Suprapubic skin (tissue), 3 donors: ENCODE measurements at regions not wholly inside any gene's neighbourhood (a gene's known extent, or its start where the extent isn't known, plus 50 kb on each side); places are given as distances from the start of the nearest gene placed in this dataset.

Experiments used
- EP300 ChIP-seq: sonication (generic); formaldehyde crosslinking; IDR thresholded peaks from one replicate; pipeline ENCODE4 v1.6.1; 2017; ENCODE audit warnings: antibody characterized with exemption
- POLR2A ChIP-seq, 2 donors: fragments of 450-650 bp; IDR thresholded peaks; one replicate each; pipeline ENCODE4 v1.6.1; 2017; ENCODE audit warnings: antibody characterized with exemption in 2 of 2, mild to moderate bottlenecking in 2 of 2, moderate library complexity in 2 of 2
- TF ChIP-seq, protein P1 (sequence below), 2 donors: fragments of 200-600 bp in 1 of 2; fragments of 450-650 bp in 1 of 2; sonication (generic) in 1 of 2; IDR thresholded peaks; one replicate each; pipeline ENCODE4 v1.5.1; 2016 to 2019; ENCODE audit warnings: antibody characterized with exemption in 2 of 2, mild to moderate bottlenecking in 1 of 2, moderate library complexity in 1 of 2

- TF ChIP-seq, protein P1, sequence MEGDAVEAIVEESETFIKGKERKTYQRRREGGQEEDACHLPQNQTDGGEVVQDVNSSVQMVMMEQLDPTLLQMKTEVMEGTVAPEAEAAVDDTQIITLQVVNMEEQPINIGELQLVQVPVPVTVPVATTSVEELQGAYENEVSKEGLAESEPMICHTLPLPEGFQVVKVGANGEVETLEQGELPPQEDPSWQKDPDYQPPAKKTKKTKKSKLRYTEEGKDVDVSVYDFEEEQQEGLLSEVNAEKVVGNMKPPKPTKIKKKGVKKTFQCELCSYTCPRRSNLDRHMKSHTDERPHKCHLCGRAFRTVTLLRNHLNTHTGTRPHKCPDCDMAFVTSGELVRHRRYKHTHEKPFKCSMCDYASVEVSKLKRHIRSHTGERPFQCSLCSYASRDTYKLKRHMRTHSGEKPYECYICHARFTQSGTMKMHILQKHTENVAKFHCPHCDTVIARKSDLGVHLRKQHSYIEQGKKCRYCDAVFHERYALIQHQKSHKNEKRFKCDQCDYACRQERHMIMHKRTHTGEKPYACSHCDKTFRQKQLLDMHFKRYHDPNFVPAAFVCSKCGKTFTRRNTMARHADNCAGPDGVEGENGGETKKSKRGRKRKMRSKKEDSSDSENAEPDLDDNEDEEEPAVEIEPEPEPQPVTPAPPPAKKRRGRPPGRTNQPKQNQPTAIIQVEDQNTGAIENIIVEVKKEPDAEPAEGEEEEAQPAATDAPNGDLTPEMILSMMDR (IDR thresholded peaks at IDR 0.05): no peak
- no peak for TF ChIP-seq POLR2A (IDR thresholded peaks at IDR 0.05)
- TF ChIP-seq EP300: no peak
Measured at GRCh38 chr18:77619525-77619924, 369.9 kb downstream of the GALR1 start.
